NOMO-1 (cell line): ENCODE measurements at regions not wholly inside any gene's neighbourhood (a gene's known extent, or its start where the extent isn't known, plus 50 kb on each side); places are given as distances from the start of the nearest gene placed in this dataset.
"Not testable (repeated sequence)": the region's sequence is repeated elsewhere in the genome, so short reads cannot be mapped to it uniquely, and the experiment has no call there.

Experiments used
- DNase-seq, 2 experiments: peaks; one replicate each; lab custom pipeline; 2025; ENCODE audit not compliant: unreplicated experiment in 2 of 2; lab: John Stamatoyannopoulos, UW

- DNase-seq = peak in 1 of 2 experiments; percentile 6
Observed at GRCh38 chr14:71165121-71166031, 258.1 kb downstream of the PCNX1 start.

DNA sequence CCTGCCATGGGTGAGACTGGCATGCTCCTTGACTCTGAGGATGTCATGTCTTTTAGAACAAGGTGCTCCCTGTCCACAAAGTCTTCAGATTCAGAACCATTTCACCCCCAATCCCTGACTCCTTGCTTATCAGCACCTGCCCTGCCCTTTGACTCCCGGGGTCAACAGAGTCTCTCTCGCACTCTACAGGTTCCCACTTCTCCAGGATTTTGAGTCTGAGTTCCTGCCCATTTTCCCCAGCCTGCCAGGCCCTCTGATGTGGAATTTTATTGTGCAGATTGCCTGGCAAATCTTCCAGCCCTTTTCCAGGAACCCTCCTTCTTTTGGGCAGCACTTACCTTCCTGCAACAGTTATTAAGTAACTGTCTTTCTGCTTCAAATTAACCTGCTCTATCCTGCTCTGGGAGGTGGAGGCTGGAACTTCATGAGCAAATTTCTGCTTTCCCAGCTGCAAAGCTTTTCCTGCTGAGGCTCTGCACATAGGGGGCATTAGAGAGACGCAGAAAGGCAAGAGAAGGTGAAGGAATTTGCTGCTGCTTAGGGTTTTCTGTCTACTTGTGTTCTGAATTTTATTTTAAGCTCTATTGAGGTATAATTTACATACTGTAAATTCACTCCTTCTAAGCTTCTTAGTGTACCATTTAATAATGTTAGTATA lies 259.1 kb downstream of the PCNX1 start:
- DNase-seq = peak; percentile 10 to 23

DNA sequence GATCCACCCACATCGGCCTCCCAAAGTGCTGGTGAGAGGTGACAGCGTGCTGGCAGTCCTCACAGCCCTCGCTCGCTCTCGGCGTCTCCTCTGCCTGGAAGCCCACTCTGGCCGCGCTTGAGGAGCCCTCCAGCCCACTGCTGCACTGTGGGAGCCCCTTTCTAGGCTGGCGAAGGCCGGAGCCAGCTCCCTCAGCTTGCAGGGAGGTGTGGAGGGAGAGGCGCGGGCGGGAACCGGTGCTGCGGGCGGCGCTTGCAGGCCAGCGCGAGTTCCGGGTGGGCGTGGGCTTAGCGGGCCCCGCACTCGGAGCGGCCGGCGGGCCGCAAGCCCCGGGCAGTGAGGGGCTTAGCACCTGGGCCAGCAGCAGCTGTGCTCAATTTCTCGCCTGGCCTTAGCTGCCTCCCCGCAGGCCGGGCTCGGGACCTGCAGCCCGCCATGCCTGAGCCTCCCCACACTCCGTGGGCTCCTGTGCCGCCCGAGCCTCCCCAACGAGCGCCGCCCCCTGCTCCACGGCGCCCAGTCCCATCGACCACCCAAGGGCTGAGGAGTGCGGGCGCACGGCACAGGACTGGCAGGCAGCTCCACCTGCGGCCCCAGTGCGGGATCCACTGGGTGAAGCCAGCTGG lies 260.2 kb downstream of the PCNX1 start:
- not testable (repeated sequence) for DNase-seq

GRCh38 chr14:71168161-71168560 lies 260.9 kb downstream of the PCNX1 start:
- not testable (repeated sequence) for DNase-seq

- no peak for DNase-seq
Observed at GRCh38 chr14:71168564-71169427, 261.5 kb downstream of the PCNX1 start.

DNA sequence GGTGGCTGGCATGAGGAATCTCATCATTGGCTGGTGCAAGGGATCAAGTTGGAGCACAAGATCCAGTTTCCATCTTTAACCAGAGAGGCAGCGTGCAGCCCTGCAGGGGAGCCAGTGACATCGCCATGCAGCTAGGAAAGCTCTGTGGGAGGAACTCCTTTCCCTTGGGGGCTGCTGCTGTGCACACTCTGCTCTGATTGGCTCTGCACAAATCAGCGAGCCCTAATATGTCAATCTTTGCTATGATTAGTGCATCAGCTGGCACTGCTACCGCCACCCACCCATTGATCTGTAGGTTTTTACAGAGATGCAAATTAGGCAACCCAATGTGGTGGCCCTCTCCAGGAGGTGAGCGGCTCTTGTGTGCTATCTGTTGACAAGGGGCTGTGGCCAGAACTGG lies 262.6 kb downstream of the PCNX1 start:
- DNase-seq = no peak

DNA sequence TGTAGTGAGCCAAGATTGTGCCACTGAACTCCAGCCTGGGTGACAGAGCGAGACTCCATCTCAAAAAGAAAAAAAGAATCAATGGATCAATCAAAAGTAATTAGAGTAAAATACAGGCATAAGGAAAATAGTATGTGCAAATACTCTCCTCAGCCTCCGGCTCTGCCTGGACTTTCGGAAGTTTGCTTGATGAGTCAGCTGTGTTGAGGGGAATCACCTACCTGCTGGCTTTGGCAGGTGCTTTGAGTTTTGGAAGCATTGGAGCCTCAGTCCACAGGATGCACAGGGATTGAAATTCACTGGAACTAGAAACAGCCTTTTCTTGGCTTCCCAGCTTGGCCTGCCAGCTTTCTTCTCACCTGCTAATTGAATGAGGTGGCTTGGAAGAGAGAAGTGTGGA lies 268.2 kb downstream of the PCNX1 start:
- no peak for DNase-seq

DNA sequence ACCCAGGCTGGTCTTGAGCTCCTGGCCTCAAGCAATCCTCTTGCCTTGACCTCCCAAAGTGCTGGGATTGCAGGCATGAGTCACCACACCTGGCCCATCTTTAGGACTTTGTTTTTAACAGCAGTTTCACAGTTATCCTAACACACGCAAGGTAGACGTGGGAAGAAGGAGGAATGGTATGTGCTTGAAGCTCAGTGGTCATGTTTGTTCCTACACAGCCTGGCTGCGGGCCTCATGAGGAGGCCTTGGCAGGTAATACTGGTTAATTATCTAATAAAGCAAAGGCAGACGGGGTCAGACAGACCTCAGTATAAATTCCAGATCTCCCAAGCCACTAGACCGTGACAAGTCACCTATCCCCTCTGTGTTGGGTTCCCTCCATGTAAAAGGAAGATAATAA lies 271.8 kb downstream of the PCNX1 start:
- no peak for DNase-seq

GRCh38 chr14:71180397-71180796 lies 273.1 kb downstream of the PCNX1 start:
- no peak for DNase-seq

GRCh38 chr14:71181215-71182003 lies 274.1 kb downstream of the PCNX1 start:
- DNase-seq = no peak

DNA sequence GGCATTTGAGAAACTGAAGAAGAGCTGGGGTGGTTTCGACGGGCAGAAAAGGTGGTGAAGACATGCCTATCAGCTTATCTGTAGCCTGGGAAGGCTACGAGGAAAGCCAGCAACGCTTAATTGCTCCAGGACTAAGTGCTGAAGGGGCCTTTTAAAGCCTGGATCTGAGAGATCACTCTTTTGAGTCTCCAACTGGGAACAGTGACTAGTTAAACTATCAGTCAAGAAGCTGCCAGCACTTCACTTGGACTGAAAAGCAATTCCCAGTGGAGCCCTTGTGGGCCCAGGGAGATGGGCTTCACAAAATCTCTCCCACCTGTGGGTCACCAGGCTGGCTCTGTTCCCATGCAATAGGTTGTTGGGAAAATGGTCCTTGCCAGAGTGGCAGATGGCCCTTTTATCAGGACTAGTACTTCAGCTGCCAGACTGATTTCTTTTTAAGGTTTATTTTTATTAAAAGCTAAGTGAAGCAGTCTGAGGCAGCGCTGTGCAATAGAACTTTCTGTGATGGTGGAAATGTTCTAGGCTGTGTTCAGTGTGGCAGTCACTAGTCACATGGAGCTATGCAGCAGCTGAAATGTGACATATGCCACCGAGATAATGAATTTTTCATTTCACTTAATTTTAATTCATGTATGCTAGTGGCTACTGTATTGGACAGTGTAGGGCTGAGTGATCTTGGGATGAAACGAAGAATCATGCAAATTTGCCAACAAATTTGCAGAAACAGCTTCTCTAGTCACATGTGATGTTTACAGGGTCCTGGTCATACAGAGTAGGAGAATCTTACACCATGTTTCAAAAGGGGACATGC lies 276.8 kb downstream of the PCNX1 start:
- no peak for DNase-seq

GRCh38 chr14:71185637-71186036 lies 278.4 kb downstream of the PCNX1 start:
- DNase-seq = no peak

DNA sequence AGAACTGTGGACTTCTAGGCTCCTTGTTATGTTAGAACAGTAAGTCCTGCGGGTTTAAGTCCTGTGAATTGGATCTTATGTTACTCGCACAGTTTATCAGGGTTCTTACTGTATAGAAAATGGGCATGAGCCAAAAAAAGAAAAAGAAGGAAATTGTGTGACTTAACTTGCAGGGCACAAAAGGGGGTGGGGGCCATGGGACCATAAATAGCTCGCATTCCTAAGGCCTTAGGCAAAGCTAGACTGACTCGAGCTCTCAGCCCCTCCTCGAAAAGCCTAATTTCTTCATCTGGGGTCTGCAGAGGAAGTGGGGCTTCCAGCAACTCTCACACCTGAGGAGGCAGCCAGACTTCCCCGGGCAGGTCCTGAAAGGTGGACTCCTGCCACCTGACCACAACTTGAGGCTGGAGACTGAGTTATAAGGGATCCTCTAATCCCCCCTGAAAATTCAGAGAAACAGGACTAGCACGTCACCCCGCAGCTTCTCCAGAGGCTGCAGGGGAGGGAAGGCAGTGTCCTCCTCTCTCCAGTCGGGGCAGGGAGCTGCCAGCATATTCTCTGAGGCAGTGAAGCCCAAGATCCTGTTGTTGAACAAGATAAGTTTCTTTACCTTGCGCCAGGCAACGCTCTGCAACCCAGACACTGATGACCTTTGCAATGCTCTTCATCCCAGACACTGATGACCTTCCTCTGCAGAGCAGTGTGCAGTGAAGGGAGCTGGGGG lies 280.5 kb downstream of the PCNX1 start:
- DNase-seq = no peak

DNA sequence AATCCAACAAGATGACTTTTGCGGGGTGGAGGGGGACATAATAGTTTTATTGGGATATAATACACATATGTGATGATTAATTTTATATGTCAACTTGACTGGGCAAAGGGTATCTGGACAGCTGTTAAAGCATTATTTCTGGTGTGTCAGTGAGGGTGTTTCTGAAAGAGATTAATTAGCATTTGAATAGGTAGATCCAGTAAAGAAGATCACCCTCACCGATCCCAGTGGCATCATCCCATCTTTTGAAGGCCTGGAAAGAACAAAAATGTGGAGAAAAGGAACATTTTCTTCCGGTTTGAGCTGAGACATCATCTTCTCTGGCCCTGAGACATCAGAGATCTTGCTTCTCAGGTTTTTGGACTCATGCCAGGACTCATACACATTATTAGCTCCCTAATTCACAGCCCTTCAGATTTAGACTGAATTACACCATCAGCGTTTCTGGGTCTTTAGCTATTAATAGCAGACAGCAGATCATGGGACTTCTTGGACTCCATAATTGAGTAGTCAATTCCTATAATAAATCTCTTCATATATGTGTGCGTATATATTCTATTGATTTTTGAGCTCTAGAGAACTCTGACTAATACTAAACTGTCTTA lies 283.6 kb downstream of the PCNX1 start:
- DNase-seq = no peak

- no peak for DNase-seq
Observed at GRCh38 chr14:71193663-71194062, 286.4 kb downstream of the PCNX1 start.

GRCh38 chr14:71194251-71194650 lies 287.0 kb downstream of the PCNX1 start:
- no peak for DNase-seq

- DNase-seq = no peak
Observed at GRCh38 chr14:71196921-71197320, 289.7 kb downstream of the PCNX1 start.

GRCh38 chr14:71198687-71199086 lies 291.4 kb downstream of the PCNX1 start:
- DNase-seq = no peak
